Panc1 (cell line): ENCODE measurements at regions not wholly inside any gene's neighbourhood (a gene's known extent, or its start where the extent isn't known, plus 50 kb on each side); places are given as distances from the start of the nearest gene placed in this dataset.

Experiments
- ATAC-seq: fragments of 200-7000 bp; cut with Tn5 transposase; 2 replicates; pipeline ENCODE4 v1.9.1; 2020; ENCODE audit warnings: mild to moderate bottlenecking, moderate library complexity
- BruUV-seq: library from RNA; stranded (reverse); fragments of 400-500 nt; replicated peaks from 2 replicates; lab custom pipeline; 2021; lab: Mats Ljungman, UMichigan
- CTCF ChIA-PET: fragments of 300-600 bp; sonication (Branson Sonifier 250); formaldehyde crosslinking; loops from one replicate; lab custom pipeline; 2022; ENCODE audit warnings: antibody characterized with exemption; lab: Charles Lee
- POLR2A ChIA-PET: fragments of 300-600 bp; sonication (Branson Sonifier 250); formaldehyde crosslinking; loops from one replicate; lab custom pipeline; 2022; ENCODE audit warnings: antibody characterized with exemption; lab: Charles Lee
- DNase-seq: peaks from one replicate; pipeline ENCODE4 v3.0.0-alpha.2; 2010; ENCODE audit warnings: low read depth, low spot score
- H3K27ac ChIP-seq: 2 replicates; pipeline ENCODE4 v1.5.1; 2011; ENCODE audit warnings: mild to moderate bottlenecking, low read length, inconsistent platforms
- H3K27me3 ChIP-seq: fragments of 200-500 bp; sonication (Bioruptor generic); 2 replicates; pipeline ENCODE4 v1.6.0; 2014; ENCODE audit warnings: low read length, inconsistent platforms; ENCODE audit not compliant: control insufficient read depth, insufficient read depth
- H3K36me3 ChIP-seq: fragments of 200-500 bp; sonication (Bioruptor generic); 2 replicates; pipeline ENCODE4 v1.5.1; 2014; ENCODE audit warnings: inconsistent platforms, mild to moderate bottlenecking, low read length, moderate library complexity; ENCODE audit not compliant: control insufficient read depth, insufficient read depth
- H3K4me1 ChIP-seq: 2 replicates; pipeline ENCODE4 v1.5.1; 2011; ENCODE audit warnings: inconsistent platforms, mild to moderate bottlenecking, low read length, moderate library complexity; ENCODE audit not compliant: control insufficient read depth, insufficient read depth
- H3K4me3 ChIP-seq, 2 experiments: 2 replicates each; pipeline ENCODE4 v1.5.1; 2011 to 2012; ENCODE audit warnings: low read depth in 2 of 2, low read length in 2 of 2, mild to moderate bottlenecking in 2 of 2, inconsistent platforms in 1 of 2, moderate library complexity in 1 of 2
- H3K9me3 ChIP-seq: fragments of 200-500 bp; sonication (Bioruptor generic); 2 replicates; pipeline ENCODE4 v1.5.1; 2014; ENCODE audit warnings: low read depth, mild to moderate bottlenecking, inconsistent platforms, low read length, moderate library complexity; ENCODE audit not compliant: control insufficient read depth, insufficient read depth
- POLR2AphosphoS5 ChIP-seq: IDR thresholded peaks from 2 replicates; pipeline ENCODE4 v1.6.1; 2012; ENCODE audit warnings: mild to moderate bottlenecking, low read depth, low read length, moderate library complexity
- REST ChIP-seq, 2 experiments: IDR thresholded peaks; 2 replicates each; pipeline ENCODE4 v1.6.1; 2011 to 2012; ENCODE audit warnings: low read depth in 2 of 2, control low read depth in 1 of 2, low read length in 1 of 2, mild to moderate bottlenecking in 1 of 2, moderate library complexity in 1 of 2; ENCODE audit not compliant: insufficient read depth in 1 of 2
- SIN3A ChIP-seq: IDR thresholded peaks from 2 replicates; pipeline ENCODE4 v1.6.1; 2012; ENCODE audit warnings: low read depth, mild to moderate bottlenecking, low read length, moderate library complexity, borderline replicate concordance; ENCODE audit not compliant: insufficient read depth
- TCF7L2 ChIP-seq: IDR thresholded peaks from 2 replicates; pipeline ENCODE4 v1.6.1; 2011; ENCODE audit warnings: mild to moderate bottlenecking, low read depth, low read length, inconsistent platforms
- in situ Hi-C: cut with HindIII; loops from 2 replicates; pipeline ENCODE4 v1.10.0; 2016; ENCODE audit warnings: low sequenced_read_pairs, low pct_unique_long_range_greater_than_20kb
- intact Hi-C: fragments of 100-400 bp; cut with micrococcal nuclease; formaldehyde crosslinking; loops from one replicate; pipeline ENCODE4 v1.10.0; 2022; ENCODE audit not compliant: unreplicated experiment
- TF ChIP-seq, protein P1 (sequence below): fragments of 450-650 bp; IDR thresholded peaks from 2 replicates; pipeline ENCODE4 v1.5.1; 2017; ENCODE audit warnings: mild to moderate bottlenecking

DNA sequence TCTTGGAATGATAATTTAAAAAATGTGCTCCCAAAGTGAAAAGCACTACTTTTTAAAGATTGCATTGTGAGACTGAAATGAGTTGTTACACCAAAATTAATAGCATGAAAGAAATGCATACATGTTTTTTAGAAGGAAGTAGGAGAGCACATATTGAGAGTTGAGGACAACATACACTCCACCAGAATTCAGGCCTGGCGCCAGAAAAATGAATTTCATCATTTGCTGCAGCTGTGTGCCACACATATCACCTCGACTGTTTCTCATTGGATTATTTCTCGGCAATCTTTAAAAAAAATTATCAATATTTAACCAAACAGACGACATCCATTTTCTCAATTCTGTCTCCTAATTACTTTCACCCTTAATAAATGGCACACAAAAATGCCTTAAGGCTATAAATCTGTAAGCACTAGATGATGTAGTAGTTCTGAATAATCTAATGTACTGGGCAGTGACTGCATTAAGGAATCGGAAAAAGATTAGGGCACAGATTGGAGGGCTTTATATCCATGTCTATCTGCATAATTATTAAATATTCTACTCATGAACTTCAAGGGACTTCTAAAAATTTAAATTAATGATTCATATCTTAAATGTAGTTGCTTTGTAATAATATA is 590.4 kb downstream of the NXPH1 start:
- no peak overlapping the region for H3K4me3 ChIP-seq
- intact Hi-C loops (no loop called here), in situ Hi-C loops (no loop called here)
- ATAC-seq, result no peak
- no peak for DNase-seq
- no peaks in the 10 kb centered on the region for H3K36me3 ChIP-seq
- no peaks in the 10 kb centered on the region for H3K9me3 ChIP-seq
- no peak overlapping the region for H3K27ac ChIP-seq
- H3K27me3 ChIP-seq, result no peaks in the 10 kb centered on the region
- TF ChIP-seq, protein P1, sequence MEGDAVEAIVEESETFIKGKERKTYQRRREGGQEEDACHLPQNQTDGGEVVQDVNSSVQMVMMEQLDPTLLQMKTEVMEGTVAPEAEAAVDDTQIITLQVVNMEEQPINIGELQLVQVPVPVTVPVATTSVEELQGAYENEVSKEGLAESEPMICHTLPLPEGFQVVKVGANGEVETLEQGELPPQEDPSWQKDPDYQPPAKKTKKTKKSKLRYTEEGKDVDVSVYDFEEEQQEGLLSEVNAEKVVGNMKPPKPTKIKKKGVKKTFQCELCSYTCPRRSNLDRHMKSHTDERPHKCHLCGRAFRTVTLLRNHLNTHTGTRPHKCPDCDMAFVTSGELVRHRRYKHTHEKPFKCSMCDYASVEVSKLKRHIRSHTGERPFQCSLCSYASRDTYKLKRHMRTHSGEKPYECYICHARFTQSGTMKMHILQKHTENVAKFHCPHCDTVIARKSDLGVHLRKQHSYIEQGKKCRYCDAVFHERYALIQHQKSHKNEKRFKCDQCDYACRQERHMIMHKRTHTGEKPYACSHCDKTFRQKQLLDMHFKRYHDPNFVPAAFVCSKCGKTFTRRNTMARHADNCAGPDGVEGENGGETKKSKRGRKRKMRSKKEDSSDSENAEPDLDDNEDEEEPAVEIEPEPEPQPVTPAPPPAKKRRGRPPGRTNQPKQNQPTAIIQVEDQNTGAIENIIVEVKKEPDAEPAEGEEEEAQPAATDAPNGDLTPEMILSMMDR, result no peak
- no peak for TF ChIP-seq POLR2AphosphoS5
- TF ChIP-seq REST (IDR thresholded peaks at IDR 0.05; ENCODE audit: insufficient read depth in 1 of 2, low read depth in 2 of 2, low read length in 1 of 2), result no peak
- no peak for TF ChIP-seq TCF7L2
- TF ChIP-seq SIN3A, result no peak
- no TSS peak for BruUV-seq
- ChIA-PET CTCF (no interaction called here), POLR2A (no interaction called here)
- no peaks in the 10 kb centered on the region for H3K4me1 ChIP-seq

- TF ChIP-seq SIN3A (no peak), REST (IDR thresholded peaks at IDR 0.05; ENCODE audit: insufficient read depth in 1 of 2, low read depth in 2 of 2, low read length in 1 of 2) (no peak), POLR2AphosphoS5 (no peak), TCF7L2 (no peak)
- TF ChIP-seq, protein P1, result no peak
- POLR2A ChIA-PET, result no interaction called here
- Histone ChIP-seq H3K4me3 (no peak overlapping the region), H3K9me3 (no peaks in the 10 kb centered on the region), H3K27me3 (no peaks in the 10 kb centered on the region), H3K36me3 (no peaks in the 10 kb centered on the region), H3K4me1 (no peaks in the 10 kb centered on the region), H3K27ac (no peak overlapping the region)
- ATAC-seq, result no peak
- no TSS peak for BruUV-seq
- DNase-seq, result no peak
- in situ Hi-C loops (no loop called here), intact Hi-C loops (no loop called here)
- CTCF ChIA-PET, result no interaction called here
These were observed 592.7 kb downstream of the NXPH1 start for GRCh38 chr7:9026121-9026520.
